Motor neuron (in vitro differentiated cells): ENCODE measurements at regions not wholly inside any gene's neighbourhood (a gene's known extent, or its start where the extent isn't known, plus 50 kb on each side); places are given as distances from the start of the nearest gene placed in this dataset.

Experiments
- ATAC-seq, 8 experiments: fragments of 200-7000 bp; cut with Tn5 transposase; replicated peaks in 6 of 8; 2 replicates each; pipeline ENCODE4 v1.8.0; 2021; ENCODE audit warnings: mild to moderate bottlenecking in 8 of 8, moderate library complexity in 8 of 8
- H3K27ac ChIP-seq, 2 donors: fragments of 250-450 bp; sonication (Bioruptor Pico); 2 replicates each; pipeline ENCODE4 v1.9.0; 2021; ENCODE audit warnings: antibody characterized with exemption in 2 of 2, mild to moderate bottlenecking in 2 of 2, moderate library complexity in 1 of 2
- H3K4me1 ChIP-seq, 2 donors: fragments of 250-450 bp; sonication (Bioruptor Pico); replicated peaks in 1 of 2; 2 replicates each; pipeline ENCODE4 v1.6.1; 2021; ENCODE audit warnings: antibody characterized with exemption in 2 of 2, mild to moderate bottlenecking in 2 of 2, moderate library complexity in 1 of 2
- H3K4me3 ChIP-seq, 5 donors: fragments of 250-450 bp; sonication (Bioruptor Pico); 2 replicates each; pipeline ENCODE4 v1.9.0; 2021; ENCODE audit warnings: antibody characterized with exemption in 5 of 5, mild to moderate bottlenecking in 5 of 5, moderate library complexity in 4 of 5
- WGBS, 10 experiments: fragments of 450-650 bp; shearing (Covaris generic); methylation state at CpG; one replicate each; pipeline ENCODE4 v1.0.0; 2022; 5-methylcytosine and 5-hydroxymethylcytosine counted together
- in situ Hi-C, 9 experiments: fragments of 400-800 bp; cut with MboI; loops; one replicate each; pipeline ENCODE4 v1.15.0; 2021; ENCODE audit warnings: low sequenced_read_pairs in 9 of 9, low pct_unique_long_range_greater_than_20kb in 2 of 9; ENCODE audit not compliant: unreplicated experiment in 9 of 9

DNA sequence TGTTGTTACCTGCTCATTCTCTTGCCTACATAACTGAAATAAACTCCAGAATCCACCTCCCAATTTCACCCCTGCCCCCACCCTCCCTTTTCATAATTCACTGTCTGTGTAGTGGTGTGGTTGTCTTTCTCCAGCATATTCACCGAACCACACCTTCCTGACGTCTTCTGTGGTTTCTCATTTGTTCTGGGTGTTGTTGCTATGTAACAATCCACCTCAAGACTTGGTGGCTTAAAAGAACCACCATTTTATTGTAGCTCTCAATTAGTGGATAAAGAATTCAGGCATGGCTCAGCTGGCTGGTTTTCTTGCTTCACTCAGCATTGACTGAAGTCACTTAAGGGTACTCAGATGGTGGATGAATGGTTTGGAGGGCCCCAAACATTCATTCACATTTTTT lies 229.8 kb downstream of the MAF start:
- H3K4me3 ChIP-seq: no peak overlapping the region
- in situ Hi-C loops: no loop called here
- no peak for ATAC-seq
- no peak overlapping the region for H3K27ac ChIP-seq
- WGBS, 10 experiments: 20 to 100% (median 70%) methylated on average over 1 to 2 of the region's 2 CpGs; no CpG with 5 or more reads in 6 of the 10 experiments
- H3K4me1 ChIP-seq: no peaks in the 10 kb centered on the region

DNA sequence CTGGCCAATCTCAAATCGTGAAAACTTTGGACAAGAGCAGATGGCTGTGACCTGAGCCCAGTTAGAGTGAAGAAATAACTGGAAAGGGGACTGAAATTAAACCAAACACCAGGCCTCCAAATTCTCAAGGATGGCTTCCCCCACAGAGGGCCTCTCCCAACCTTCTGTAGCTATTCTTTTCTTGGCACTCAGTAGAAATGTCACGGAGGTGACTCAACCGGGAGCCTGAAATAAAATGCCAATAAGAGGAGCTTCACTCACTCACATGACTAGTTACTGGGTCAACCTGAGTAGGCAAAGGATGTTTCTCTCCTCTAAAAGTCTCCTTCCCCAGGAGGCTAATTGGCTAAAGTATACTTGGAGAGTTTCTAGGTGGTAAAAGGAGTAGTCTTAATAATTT lies 230.7 kb downstream of the MAF start:
- no peak overlapping the region for H3K27ac ChIP-seq
- no peak for ATAC-seq
- H3K4me1 ChIP-seq: no peaks in the 10 kb centered on the region
- 0 to 100% (median 37%) methylated on average over 1 to 3 of the region's 3 CpGs; no CpG with 5 or more reads in 4 of the 10 experiments for WGBS, 10 experiments
- in situ Hi-C loops: no loop called here
- no peak overlapping the region for H3K4me3 ChIP-seq

DNA sequence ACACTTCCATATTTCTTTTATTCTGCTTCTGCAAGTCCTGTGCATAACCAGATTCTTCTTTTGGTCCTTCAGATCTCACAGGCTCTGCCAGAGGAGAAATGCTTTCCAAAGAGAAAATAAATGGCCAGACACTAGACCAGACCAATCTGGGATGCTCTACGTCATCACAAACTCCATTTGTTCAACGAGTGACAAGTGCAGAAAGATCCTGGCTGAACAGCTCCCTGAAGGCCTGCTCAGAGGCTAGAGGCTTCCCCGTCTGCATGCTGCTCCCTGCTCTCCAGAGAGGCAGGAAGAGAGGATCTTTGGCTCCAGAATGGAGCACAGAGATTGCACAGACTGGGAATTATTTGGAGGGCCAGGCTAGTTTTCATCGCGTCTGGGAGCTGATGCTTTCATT lies 232.7 kb downstream of the MAF start:
- Histone ChIP-seq H3K4me1 (peaks cover 0 to under 1% of the 10 kb centered on the region in 2 donors), H3K4me3 (no peak overlapping the region), H3K27ac (no peak overlapping the region)
- ATAC-seq: peak in 1 of 8 experiments; percentile 52
- WGBS, 10 experiments: 0 to 94% (median 72%) methylated on average over 2 to 4 of the region's 5 CpGs; no CpG with 5 or more reads in 2 of the 10 experiments
- in situ Hi-C loops: no loop called here

DNA sequence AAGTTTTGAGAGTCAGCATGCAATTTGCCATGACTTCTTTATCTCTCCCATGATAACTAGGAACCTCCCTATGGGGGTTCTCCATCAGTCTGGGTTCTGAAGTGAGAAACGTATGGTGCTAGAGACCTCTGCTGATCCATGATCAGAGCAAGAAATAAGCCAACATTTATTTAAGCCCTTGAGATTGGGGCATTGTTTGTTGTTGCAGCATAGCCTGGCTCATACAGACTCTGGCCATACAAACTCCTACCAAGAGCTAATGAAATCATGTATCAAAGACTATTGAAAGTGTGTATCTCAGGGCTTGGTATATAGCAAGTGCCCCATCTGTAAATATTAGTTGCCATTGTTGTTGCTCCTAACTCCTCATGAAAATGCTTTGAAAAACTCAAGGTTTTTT lies 233.9 kb downstream of the MAF start:
- Histone ChIP-seq H3K4me3 (no peak overlapping the region), H3K4me1 (peaks cover 0 to 10% of the 10 kb centered on the region in 2 donors), H3K27ac (no peak overlapping the region)
- 40 to 100% (median 57%) methylated on average over 1 of the region's 1 CpG; no CpG with 5 or more reads in 5 of the 10 experiments for WGBS, 10 experiments
- no peak for ATAC-seq
- in situ Hi-C loops: no loop called here

DNA sequence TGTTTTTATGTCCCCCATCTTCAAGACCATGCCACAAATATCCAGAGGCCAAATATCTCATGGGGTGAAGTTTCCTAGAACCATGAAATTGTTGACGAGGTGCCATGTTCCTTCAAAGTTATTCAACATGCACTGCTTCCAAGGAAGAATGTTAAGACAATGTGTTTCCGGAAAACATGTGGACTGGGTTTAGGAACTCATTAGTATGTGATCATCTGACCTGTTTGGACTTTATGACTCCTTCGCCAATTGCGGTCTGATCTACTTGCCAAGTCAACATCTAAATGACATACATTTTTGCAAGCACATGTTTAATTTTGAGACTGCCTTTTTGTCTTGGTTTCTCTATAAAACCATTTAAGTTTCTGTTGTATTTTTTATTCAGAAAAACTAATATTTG lies 234.8 kb downstream of the MAF start:
- Histone ChIP-seq H3K27ac (no peak overlapping the region), H3K4me1 (peaks cover 0 to 10% of the 10 kb centered on the region in 2 donors), H3K4me3 (no peak overlapping the region)
- WGBS, 10 experiments: 0 to 100% (median 88%) methylated on average over 1 to 4 of the region's 4 CpGs
- in situ Hi-C loops: no loop called here
- no peak for ATAC-seq

DNA sequence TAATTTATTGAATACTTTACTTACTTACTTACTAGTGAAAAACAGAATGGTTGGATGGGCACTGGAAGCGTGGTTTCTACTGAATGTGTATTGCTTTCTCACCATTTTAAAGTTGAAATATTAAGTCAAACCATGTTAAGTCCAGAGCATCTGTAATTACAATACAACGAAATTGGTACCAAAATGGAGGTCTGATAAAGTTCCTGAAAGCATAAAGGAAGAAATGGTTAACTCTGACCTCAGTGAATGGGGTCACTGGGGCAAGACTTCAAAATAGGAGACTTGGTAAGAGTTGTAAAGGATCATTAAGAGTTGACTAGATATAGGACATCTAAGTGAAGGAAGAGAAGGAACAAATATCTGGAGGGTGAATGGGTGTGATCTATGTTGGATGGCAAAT lies 237.1 kb downstream of the MAF start:
- peaks cover 0 to 10% of the 10 kb centered on the region in 2 donors for H3K4me1 ChIP-seq
- H3K4me3 ChIP-seq: no peak overlapping the region
- in situ Hi-C loops: no loop called here
- WGBS, 10 experiments: 3 to 100% (median 45%) methylated on average over 1 to 2 of the region's 2 CpGs; no CpG with 5 or more reads in 2 of the 10 experiments
- no peak overlapping the region for H3K27ac ChIP-seq
- no peak for ATAC-seq

DNA sequence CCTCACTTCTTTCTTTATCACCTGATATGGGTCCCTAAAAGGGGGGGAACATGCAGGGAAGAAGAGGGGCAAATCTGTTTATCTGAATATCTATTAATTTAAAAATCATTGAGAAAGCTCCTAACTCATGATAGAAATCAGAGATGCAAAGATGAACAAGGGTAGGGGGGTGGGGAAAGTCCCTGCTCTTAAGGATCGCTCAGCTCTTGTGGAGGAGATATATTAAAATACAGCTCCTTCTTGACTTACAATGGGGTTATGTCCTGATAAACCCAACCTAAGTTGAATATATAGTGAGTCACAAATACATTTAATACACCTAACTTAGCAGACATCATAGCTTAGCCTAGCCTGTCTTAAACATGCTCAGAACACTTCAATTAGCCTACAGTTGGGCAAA lies 237.5 kb downstream of the MAF start:
- H3K27ac ChIP-seq: no peak overlapping the region
- no peak overlapping the region for H3K4me3 ChIP-seq
- ATAC-seq: no peak
- WGBS, 10 experiments: 17 to 91% (median 86%) methylated on average over 1 of the region's 1 CpG; no CpG with 5 or more reads in 5 of the 10 experiments
- H3K4me1 ChIP-seq: peaks cover 0 to 10% of the 10 kb centered on the region in 2 donors
- in situ Hi-C loops: no loop called here

DNA sequence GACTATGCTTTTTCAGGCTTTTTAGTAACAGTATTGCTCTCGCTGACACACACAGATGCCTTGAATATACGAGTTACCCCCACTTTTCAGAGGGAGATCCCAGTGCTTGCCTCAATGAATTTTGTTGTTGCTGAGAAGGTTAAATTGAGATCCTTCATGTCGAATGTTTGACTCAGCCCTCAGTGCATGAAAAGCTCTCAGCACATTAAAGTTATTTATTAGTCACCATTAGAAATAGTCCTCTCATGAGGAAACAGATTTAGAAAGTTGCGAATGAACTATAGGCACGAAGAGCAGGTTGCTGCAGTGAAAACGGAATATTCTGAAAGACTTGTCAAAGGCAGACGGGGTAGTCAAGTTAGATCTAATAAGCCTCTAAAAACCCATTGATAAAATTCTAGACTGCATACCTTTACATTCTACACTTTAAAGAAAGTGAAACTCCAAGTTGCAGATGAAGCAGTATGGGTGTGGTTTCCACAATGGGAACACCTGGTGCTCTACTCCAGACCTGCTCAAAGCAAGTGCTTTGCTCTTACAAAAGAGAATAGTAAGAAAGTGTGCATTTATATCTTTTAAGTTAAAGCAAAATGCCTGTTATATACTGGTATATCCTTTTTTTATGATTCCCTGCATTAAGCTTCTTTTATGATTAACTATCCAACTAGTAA lies 238.1 kb downstream of the MAF start:
- peak in 4 of 8 experiments; percentile 18 to 80 (median 36) for ATAC-seq
- Histone ChIP-seq H3K27ac (no peak overlapping the region), H3K4me3 (no peak overlapping the region), H3K4me1 (peaks cover 0 to 10% of the 10 kb centered on the region in 2 donors)
- in situ Hi-C loops: no loop called here
- 0 to 79% (median 56%) methylated on average over 1 to 7 of the region's 7 CpGs for WGBS, 10 experiments

DNA sequence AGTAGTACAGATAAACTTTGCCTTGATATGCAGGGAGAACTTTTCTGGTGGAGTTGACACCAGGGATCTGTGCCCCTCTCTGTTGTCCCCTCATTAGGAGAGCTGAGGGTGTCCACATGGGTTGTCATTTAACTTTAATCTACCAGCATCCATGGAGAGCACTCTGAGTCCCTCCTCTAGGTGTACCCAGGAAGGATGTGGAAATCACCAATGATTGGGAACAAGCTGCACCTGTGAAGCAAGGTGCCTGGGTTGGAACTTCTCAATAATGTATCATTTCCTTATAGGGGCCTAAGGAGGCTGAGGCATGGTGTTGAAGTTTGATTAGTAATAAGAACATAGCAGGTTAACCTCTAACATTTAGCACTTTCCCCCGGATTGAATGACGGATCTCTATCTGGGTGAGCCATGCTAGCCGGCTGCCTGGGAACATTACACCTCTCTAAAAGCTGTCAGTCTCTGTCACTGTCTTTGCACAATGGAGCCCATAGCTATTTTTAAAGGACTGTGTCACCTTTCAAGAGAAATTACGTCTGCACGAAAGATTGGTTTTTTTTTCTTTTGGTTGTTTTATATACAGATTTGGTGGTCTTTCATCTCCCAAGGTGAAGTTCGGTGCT lies 239.3 kb downstream of the MAF start:
- ATAC-seq: no peak
- WGBS, 10 experiments: 45 to 100% (median 90%) methylated on average over 2 to 6 of the region's 6 CpGs; no CpG with 5 or more reads in 2 of the 10 experiments
- Histone ChIP-seq H3K4me3 (no peak overlapping the region), H3K4me1 (peaks cover 0 to 10% of the 10 kb centered on the region in 2 donors), H3K27ac (no peak overlapping the region)
- in situ Hi-C loops: no loop called here

DNA sequence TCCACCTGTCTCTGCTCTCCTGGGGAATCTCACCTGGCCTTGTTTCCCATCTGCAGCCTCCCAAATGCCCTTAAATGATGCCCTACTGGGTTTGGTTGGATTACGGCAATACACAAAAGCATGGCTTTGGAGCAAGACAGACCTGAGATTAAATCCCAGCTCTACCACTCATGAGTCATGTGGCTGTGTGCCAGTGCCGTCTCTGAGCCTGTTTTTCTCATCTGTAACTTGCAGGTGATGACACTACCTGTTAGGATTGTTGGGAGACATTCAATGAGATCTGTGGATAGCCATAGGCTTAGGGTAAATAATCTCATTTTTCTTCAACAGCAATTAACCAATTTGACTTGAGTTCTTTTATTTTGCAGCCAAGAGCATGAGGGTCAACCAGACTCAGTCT lies 240.3 kb downstream of the MAF start:
- H3K27ac ChIP-seq: no peak overlapping the region
- WGBS, 10 experiments: 0 to 100% (median 61%) methylated on average over 1 of the region's 2 CpGs; no CpG with 5 or more reads in 4 of the 10 experiments
- ATAC-seq: no peak
- in situ Hi-C loops: no loop called here
- peaks cover 0 to 10% of the 10 kb centered on the region in 2 donors for H3K4me1 ChIP-seq
- no peak overlapping the region for H3K4me3 ChIP-seq

DNA sequence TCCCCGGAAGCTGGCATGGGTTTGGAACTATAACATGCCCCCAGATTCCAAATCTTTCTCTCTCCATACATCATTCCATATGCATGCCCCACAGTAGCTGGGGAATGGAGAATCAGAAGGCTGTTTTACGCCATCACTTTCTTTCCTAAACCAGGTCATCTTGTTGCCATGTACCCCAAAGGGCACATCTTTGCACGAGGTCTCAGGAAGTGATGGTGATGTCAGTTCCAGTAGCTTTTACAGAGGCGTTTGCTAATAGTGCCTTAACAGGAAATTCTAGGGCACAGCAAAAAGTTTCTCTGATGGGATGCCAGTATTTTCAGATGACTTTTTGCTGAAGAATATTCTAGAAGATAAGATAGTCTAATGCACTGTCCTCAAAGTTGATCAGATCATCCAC lies 241.5 kb downstream of the MAF start:
- no peak overlapping the region for H3K27ac ChIP-seq
- WGBS, 10 experiments: 0 to 100% (median 88%) methylated on average over 1 to 2 of the region's 4 CpGs; no CpG with 5 or more reads in 5 of the 10 experiments
- peaks cover 0 to 10% of the 10 kb centered on the region in 2 donors for H3K4me1 ChIP-seq
- H3K4me3 ChIP-seq: no peak overlapping the region
- in situ Hi-C loops: no loop called here
- ATAC-seq: no peak

DNA sequence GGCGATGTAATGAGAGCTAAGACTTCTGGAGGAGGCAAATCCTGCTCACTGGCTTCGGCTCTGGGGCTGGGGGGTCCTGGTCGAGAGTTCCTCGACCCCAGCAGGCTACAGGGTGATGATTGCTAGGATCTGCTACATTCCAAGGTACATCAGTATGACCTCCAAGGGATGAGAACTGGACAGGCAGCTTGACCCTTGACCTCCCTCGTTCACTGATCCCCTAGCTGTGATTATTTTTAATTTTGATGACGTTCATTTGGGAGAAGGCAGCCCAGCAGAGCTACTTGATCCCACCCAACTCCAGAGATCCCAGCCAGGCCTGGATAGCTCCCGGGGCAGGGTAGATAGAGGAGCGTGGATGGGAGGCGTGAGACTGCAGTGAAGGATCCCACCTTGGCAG lies 242.3 kb downstream of the MAF start:
- in situ Hi-C loops: no loop called here
- no peak for ATAC-seq
- Histone ChIP-seq H3K4me1 (peaks cover 0 to 10% of the 10 kb centered on the region in 2 donors), H3K4me3 (no peak overlapping the region), H3K27ac (no peak overlapping the region)
- 6 to 100% (median 84%) methylated on average over 2 to 5 of the region's 9 CpGs; no CpG with 5 or more reads in 4 of the 10 experiments for WGBS, 10 experiments

DNA sequence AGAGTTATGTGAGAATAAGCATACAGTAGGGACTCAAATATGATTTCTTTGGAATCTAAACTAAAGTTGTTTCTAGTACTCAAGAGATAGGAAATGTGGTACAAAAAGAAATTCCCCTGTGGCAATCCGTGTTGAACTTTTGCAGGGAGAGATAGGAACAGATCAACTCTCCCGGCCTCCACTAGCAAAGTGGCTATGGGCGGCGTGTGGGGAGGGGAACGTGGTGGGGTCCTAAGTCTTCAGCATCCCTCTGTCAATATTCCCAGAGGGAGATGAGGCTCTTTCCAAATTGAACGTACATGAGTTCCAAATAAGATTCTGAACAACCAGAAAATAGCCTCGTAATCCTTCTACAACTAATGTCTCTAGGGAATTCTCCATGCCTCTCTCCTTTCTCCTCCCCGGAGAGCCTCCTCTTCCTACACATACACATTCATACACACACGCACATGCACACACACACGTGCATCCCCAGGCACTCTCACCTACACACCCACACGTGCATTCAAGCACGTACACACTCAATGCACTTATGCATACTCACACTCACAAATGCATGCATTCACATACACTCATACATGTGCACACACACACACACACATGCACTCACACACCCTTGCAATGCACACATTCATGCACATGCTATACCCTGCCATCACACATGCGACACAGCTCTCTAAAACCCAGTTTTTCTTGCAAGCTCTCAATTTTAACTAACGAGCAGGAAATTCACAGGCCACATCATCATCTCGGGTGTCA lies 244.8 kb downstream of the MAF start:
- in situ Hi-C loops: no loop called here
- H3K4me1 ChIP-seq: no peaks in the 10 kb centered on the region
- no peak for ATAC-seq
- no peak overlapping the region for H3K27ac ChIP-seq
- 29 to 100% (median 76%) methylated on average over 1 to 13 of the region's 15 CpGs for WGBS, 10 experiments
- H3K4me3 ChIP-seq: no peak overlapping the region
